H9 (cell line): ENCODE measurements at regions not wholly inside any gene's neighbourhood (a gene's known extent, or its start where the extent isn't known, plus 50 kb on each side); places are given as distances from the start of the nearest gene placed in this dataset.

ENCODE experiments used
- DNase-seq: peaks from one replicate; pipeline ENCODE4 v3.0.0-alpha.2; 2017
- H2AFZ ChIP-seq: one replicate; pipeline ENCODE4 v1.6.1; 2013; ENCODE audit warnings: mild to moderate bottlenecking, low read length, control low read depth, moderate library complexity
- H2AK5ac ChIP-seq: 2 replicates; pipeline ENCODE4 v1.6.1; 2013; ENCODE audit warnings: low read length, control low read depth, mixed read lengths; ENCODE audit not compliant: insufficient read length
- H2BK120ac ChIP-seq: one replicate; pipeline ENCODE4 v1.6.1; 2013; ENCODE audit warnings: low read depth, mild to moderate bottlenecking, low read length, control low read depth, inconsistent platforms; ENCODE audit not compliant: poor library complexity, severe bottlenecking
- H2BK12ac ChIP-seq: 2 replicates; pipeline ENCODE4 v1.6.1; 2013; ENCODE audit warnings: low read length, control low read depth, mixed read lengths, low read depth; ENCODE audit not compliant: insufficient read length
- H2BK15ac ChIP-seq: 2 replicates; pipeline ENCODE4 v1.6.1; 2013; ENCODE audit warnings: low read depth, low read length, control low read depth
- H2BK20ac ChIP-seq: one replicate; pipeline ENCODE4 v1.6.1; 2013; ENCODE audit warnings: low read depth, mild to moderate bottlenecking, low read length, control low read depth, inconsistent platforms; ENCODE audit not compliant: poor library complexity, severe bottlenecking
- H2BK5ac ChIP-seq: 2 replicates; pipeline ENCODE4 v1.6.1; 2013; ENCODE audit warnings: low read length, control low read depth, mixed read lengths; ENCODE audit not compliant: insufficient read length
- H3K14ac ChIP-seq: 2 replicates; pipeline ENCODE4 v1.6.1; 2013; ENCODE audit warnings: low read length, control low read depth; ENCODE audit not compliant: insufficient read depth
- H3K18ac ChIP-seq: 2 replicates; pipeline ENCODE4 v1.6.1; 2013; ENCODE audit warnings: low read depth, mild to moderate bottlenecking, mixed read lengths, low read length, control low read depth; ENCODE audit not compliant: insufficient read length
- H3K23ac ChIP-seq: 2 replicates; pipeline ENCODE4 v1.6.1; 2013; ENCODE audit warnings: low read length, control low read depth, mixed read lengths, low read depth; ENCODE audit not compliant: insufficient read length
- H3K23me2 ChIP-seq: 2 replicates; pipeline ENCODE4 v1.6.1; 2013; ENCODE audit warnings: low read depth, mild to moderate bottlenecking, mixed read lengths, low read length, control low read depth; ENCODE audit not compliant: insufficient read length, poor library complexity, severe bottlenecking
- H3K27ac ChIP-seq: 2 replicates; pipeline ENCODE4 v1.5.1; 2013; ENCODE audit warnings: low read length, control low read depth, mixed read lengths, low read depth; ENCODE audit not compliant: insufficient read length
- H3K27me3 ChIP-seq: 2 replicates; pipeline ENCODE4 v1.6.1; 2013; ENCODE audit warnings: low read length, control low read depth, inconsistent platforms; ENCODE audit not compliant: insufficient read depth
- H3K4ac ChIP-seq: 2 replicates; pipeline ENCODE4 v1.6.1; 2013; ENCODE audit warnings: low read depth, mild to moderate bottlenecking, control low read depth, inconsistent platforms, low read length, moderate library complexity
- H3K4me1 ChIP-seq: 2 replicates; pipeline ENCODE4 v1.6.1; 2013; ENCODE audit warnings: low read length, control low read depth, inconsistent platforms; ENCODE audit not compliant: insufficient read depth
- H3K4me2 ChIP-seq: 2 replicates; pipeline ENCODE4 v1.6.1; 2013; ENCODE audit warnings: low read length, control low read depth, mixed read lengths; ENCODE audit not compliant: insufficient read length, insufficient read depth
- H3K56ac ChIP-seq: 2 replicates; pipeline ENCODE4 v1.6.1; 2013; ENCODE audit warnings: low read depth, mild to moderate bottlenecking, mixed read lengths, low read length, control low read depth; ENCODE audit not compliant: insufficient read length
- H3K79me1 ChIP-seq: 2 replicates; pipeline ENCODE4 v1.6.1; 2013; ENCODE audit warnings: low read depth, mild to moderate bottlenecking, moderate library complexity, low read length, control low read depth, inconsistent platforms; ENCODE audit not compliant: insufficient read depth, poor library complexity, severe bottlenecking
- H3K79me2 ChIP-seq: 2 replicates; pipeline ENCODE4 v1.6.1; 2013; ENCODE audit warnings: low read length, control low read depth, inconsistent platforms; ENCODE audit not compliant: insufficient read depth
- H3K9ac ChIP-seq: 2 replicates; pipeline ENCODE4 v1.6.1; 2013; ENCODE audit warnings: low read length, control low read depth, mixed read lengths; ENCODE audit not compliant: insufficient read length; ENCODE audit errors: extremely low read depth
- H3K9me3 ChIP-seq: one replicate; pipeline ENCODE4 v1.6.1; 2013; ENCODE audit warnings: low read depth, low read length, inconsistent platforms; ENCODE audit not compliant: control insufficient read depth
- H3T11ph ChIP-seq: one replicate; pipeline ENCODE4 v1.6.1; 2013; ENCODE audit warnings: mild to moderate bottlenecking, low read length, control low read depth, inconsistent platforms
- H4K20me1 ChIP-seq: one replicate; pipeline ENCODE4 v1.6.1; 2013; ENCODE audit not compliant: control insufficient read depth, insufficient read length, insufficient read depth
- H4K5ac ChIP-seq: 2 replicates; pipeline ENCODE4 v1.6.1; 2013; ENCODE audit warnings: low read depth, mild to moderate bottlenecking, mixed read lengths, low read length, control low read depth; ENCODE audit not compliant: insufficient read length
- H4K8ac ChIP-seq: replicated peaks from 2 replicates; pipeline ENCODE4 v1.6.1; 2013; ENCODE audit warnings: low read length, control low read depth, mixed read lengths, low read depth; ENCODE audit not compliant: insufficient read length
- H4K91ac ChIP-seq: 2 replicates; pipeline ENCODE4 v1.6.1; 2013; ENCODE audit warnings: low read depth, mild to moderate bottlenecking, moderate library complexity, mixed read lengths, low read length, control low read depth; ENCODE audit not compliant: insufficient read length
- H3K27ac Mint-ChIP-seq, 3 experiments: 2 replicates in 2 of 3; 3 replicates in 1 of 3; pipeline ENCODE4 v1.8.0; 2020 to 2021; ENCODE audit warnings: mixed read lengths in 3 of 3, mild to moderate bottlenecking in 1 of 3, moderate library complexity in 1 of 3
- H3K27me3 Mint-ChIP-seq: 2 replicates; pipeline ENCODE4 v1.8.0; 2021; ENCODE audit warnings: low read depth, mild to moderate bottlenecking, moderate library complexity, mixed read lengths
- H3K36me3 Mint-ChIP-seq, 3 experiments: 2 replicates in 2 of 3; 3 replicates in 1 of 3; pipeline ENCODE4 v1.8.0; 2020 to 2021; ENCODE audit warnings: low read depth in 3 of 3, mixed read lengths in 3 of 3; ENCODE audit not compliant: insufficient read depth in 1 of 3
- H3K4me1 Mint-ChIP-seq, 2 experiments: 2 replicates each; pipeline ENCODE4 v1.8.0; 2020; ENCODE audit warnings: mixed read lengths in 2 of 2
- H3K4me3 Mint-ChIP-seq, 2 experiments: 2 replicates in 1 of 2; 3 replicates in 1 of 2; pipeline ENCODE4 v1.8.0; 2020 to 2021; ENCODE audit warnings: mild to moderate bottlenecking in 2 of 2, mixed read lengths in 2 of 2, moderate library complexity in 1 of 2
- H3K9me3 Mint-ChIP-seq, 2 experiments: 2 replicates in 1 of 2; 3 replicates in 1 of 2; pipeline ENCODE4 v1.8.0; 2020; ENCODE audit warnings: mild to moderate bottlenecking in 2 of 2, mixed read lengths in 2 of 2, moderate library complexity in 1 of 2
- WGBS: extraction: QIAGEN DNeasy Blood & Tissue Kit; methylation state at CpG from one replicate; pipeline ENCODE4 v1.1.7; 2013; ENCODE audit warnings: missing lambda C conversion rate, low lambda C conversion rate, mixed read lengths; ENCODE audit not compliant: insufficient read length; ENCODE audit errors: extremely low coverage; 5-methylcytosine and 5-hydroxymethylcytosine counted together
- TF ChIP-seq, protein P1 (sequence below): fragments of 200-600 bp; sonication (generic); conservative IDR thresholded peaks from 3 replicates; pipeline ENCODE4 v1.8.0; 2021; ENCODE audit warnings: antibody characterized with exemption, mild to moderate bottlenecking

DNA sequence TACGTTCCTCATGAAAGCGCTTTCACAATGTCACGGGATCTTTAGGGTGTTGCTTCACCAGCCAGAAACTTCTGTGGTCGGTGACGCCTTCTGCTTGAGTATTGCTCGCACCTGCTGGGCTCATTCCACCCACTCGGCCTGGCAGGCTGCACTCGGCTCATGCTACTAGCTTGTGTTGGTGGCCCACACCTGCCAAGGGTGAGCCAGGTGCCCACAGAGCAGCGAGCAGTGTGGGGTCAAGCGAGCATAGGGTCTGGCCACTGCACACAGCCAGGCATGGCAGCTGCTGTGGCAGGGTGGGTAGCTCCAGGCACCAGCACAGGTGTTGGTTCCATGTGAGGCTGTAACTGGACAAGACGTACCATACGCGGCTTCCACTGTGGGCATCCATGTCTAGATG lies 202.9 kb upstream of the CADM2 start:
- H3K9ac ChIP-seq: no peak overlapping the region
- H3K14ac ChIP-seq: no peak overlapping the region
- no peak overlapping the region for H4K5ac ChIP-seq
- H3K27ac Mint-ChIP-seq: no peak overlapping the region; a peak in 1 of 7 replicates
- H2AFZ ChIP-seq: no peak overlapping the region
- no peak overlapping the region for H2BK5ac ChIP-seq
- H2BK12ac ChIP-seq: no peak overlapping the region
- no peak overlapping the region for H3K4me3 Mint-ChIP-seq
- no peaks in the 10 kb centered on the region for H3K36me3 Mint-ChIP-seq
- no peak overlapping the region for H4K91ac ChIP-seq
- no CpG with 5 or more reads among the region's 13 CpGs for WGBS
- no peak overlapping the region for H3T11ph ChIP-seq
- H3K9me3 Mint-ChIP-seq: peaks cover 2 to 3% of the 10 kb centered on the region in 2 experiments; a peak in 4 of 5 replicates
- TF ChIP-seq, protein P1, sequence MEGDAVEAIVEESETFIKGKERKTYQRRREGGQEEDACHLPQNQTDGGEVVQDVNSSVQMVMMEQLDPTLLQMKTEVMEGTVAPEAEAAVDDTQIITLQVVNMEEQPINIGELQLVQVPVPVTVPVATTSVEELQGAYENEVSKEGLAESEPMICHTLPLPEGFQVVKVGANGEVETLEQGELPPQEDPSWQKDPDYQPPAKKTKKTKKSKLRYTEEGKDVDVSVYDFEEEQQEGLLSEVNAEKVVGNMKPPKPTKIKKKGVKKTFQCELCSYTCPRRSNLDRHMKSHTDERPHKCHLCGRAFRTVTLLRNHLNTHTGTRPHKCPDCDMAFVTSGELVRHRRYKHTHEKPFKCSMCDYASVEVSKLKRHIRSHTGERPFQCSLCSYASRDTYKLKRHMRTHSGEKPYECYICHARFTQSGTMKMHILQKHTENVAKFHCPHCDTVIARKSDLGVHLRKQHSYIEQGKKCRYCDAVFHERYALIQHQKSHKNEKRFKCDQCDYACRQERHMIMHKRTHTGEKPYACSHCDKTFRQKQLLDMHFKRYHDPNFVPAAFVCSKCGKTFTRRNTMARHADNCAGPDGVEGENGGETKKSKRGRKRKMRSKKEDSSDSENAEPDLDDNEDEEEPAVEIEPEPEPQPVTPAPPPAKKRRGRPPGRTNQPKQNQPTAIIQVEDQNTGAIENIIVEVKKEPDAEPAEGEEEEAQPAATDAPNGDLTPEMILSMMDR: no peak
- no peaks in the 10 kb centered on the region for H3K4me1 ChIP-seq
- H4K8ac ChIP-seq: no peak overlapping the region
- H3K9me3 ChIP-seq: no peaks in the 10 kb centered on the region
- no peak overlapping the region for H3K56ac ChIP-seq
- H4K20me1 ChIP-seq: no peaks in the 10 kb centered on the region
- no peak overlapping the region for H3K27ac ChIP-seq
- no peak overlapping the region for H2BK120ac ChIP-seq
- no peaks in the 10 kb centered on the region for H3K79me2 ChIP-seq
- H3K23ac ChIP-seq: no peak overlapping the region
- no peak overlapping the region for H2BK15ac ChIP-seq
- DNase-seq: peak; percentile 14
- no peaks in the 10 kb centered on the region for H3K79me1 ChIP-seq
- H3K18ac ChIP-seq: no peak overlapping the region
- H3K27me3 Mint-ChIP-seq: no peaks in the 10 kb centered on the region
- no peaks in the 10 kb centered on the region for H3K23me2 ChIP-seq
- H2AK5ac ChIP-seq: no peak overlapping the region
- H3K27me3 ChIP-seq: no peaks in the 10 kb centered on the region
- H3K4me1 Mint-ChIP-seq: peaks cover 0 to 7% of the 10 kb centered on the region in 2 experiments; a peak in 3 of 4 replicates
- H3K4me2 ChIP-seq: no peak overlapping the region
- no peak overlapping the region for H2BK20ac ChIP-seq
- no peak overlapping the region for H3K4ac ChIP-seq
